Superior temporal gyrus (tissue), 1 donor: ENCODE measurements at regions not wholly inside any gene's neighbourhood (a gene's known extent, or its start where the extent isn't known, plus 50 kb on each side); places are given as distances from the start of the nearest gene placed in this dataset.
"Not testable (repeated sequence)": the region's sequence is repeated elsewhere in the genome, so short reads cannot be mapped to it uniquely, and the experiment has no call there.

Source experiments
- DNase-seq: peaks from one replicate; pipeline ENCODE4 v3.0.0-alpha.2; 2016; ENCODE audit errors: extremely low spot score

DNA sequence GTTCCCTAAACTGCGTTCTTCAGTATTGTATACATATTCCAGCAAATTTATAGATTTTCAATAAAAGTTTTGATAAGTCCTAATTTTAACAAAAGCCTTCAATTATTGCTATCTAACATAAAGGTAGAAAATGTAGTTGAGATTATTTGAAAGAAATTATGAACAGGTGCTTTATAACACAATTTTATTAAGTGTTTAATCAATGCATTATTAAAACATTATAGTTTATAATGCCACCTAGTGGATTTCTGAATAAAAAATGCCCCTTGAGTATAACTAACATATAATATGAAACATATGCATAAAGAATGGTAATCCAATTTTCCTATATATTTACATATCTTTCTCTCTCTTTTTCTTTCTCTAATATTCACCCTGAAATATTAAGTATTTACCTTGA is 515.3 kb downstream of the SLC6A15 start:
- peak; percentile 52 for DNase-seq

DNA sequence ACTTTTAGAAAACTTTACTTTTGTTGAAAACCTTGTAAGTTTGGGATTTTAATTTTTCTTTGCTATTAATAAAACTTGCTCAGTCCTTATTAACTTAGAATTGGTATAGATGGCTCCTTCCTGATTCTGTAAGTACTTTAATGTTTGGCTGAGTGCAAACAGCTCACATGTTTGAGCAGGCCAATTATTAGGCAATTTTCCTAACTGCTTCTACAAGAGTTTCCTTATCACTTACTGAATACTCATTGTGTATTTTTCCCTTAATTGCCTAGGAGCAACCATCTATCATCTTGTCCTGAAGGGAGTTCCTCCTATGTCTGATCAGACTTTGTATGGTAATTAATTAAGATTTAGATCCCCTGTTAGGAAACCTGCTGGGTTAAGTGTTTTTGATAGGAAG is 521.4 kb downstream of the SLC6A15 start:
- not testable (repeated sequence) for DNase-seq

DNA sequence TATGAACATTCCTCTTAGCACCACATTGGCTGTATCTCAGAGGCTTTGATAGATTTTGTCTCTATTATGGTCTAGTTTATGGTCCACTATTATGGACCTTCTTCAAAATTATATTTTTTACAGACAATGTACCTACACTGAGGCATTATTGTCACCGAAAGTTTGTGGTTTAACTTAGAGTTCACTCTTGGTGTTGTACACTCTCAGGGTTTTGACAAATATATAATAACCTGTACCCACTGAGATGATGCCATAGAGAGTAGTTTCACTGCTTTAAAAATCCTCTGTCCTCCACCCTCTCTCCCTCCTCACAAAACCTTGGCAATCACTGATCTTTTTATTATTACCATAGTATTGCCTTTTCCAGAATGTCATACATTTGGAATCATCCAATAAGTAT is 528.2 kb downstream of the SLC6A15 start:
- DNase-seq: no peak

DNA sequence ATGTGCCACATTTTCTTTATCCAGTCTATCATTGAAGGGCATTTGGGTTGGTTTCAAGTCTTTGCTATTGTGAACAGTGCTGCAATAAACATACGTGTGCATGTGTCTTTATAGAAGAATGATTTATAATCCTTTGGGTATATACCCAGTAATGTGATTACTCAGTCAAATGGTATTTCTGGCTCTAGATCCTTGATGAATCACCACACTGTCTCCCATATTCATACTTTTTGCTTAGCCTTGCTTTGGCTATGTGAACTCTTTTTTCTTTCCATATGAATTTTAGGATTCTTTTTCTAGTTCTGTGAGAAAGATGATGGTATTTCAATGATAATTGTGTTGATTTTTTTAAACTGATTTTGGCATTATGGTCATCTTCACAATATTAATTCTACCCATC is 530.1 kb downstream of the SLC6A15 start:
- not testable (repeated sequence) for DNase-seq

DNA sequence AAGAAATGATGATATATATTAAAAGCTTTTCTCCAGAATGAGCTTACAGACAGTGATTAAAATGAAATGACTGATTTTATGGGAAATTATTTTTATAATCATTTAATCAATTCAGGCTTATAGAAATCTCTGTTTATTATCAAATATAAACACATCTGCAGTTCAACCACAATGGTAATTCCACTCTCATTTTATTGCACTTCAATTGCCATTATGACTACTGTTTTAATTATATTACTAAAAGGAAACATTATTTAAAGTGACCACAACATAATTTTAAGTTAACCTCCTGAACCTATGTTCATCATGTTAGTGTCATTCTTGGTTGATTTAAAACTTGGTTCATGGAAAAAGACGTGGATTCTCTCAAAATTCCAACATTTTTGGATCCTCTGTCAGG is 536.3 kb downstream of the SLC6A15 start:
- DNase-seq: no peak

DNA sequence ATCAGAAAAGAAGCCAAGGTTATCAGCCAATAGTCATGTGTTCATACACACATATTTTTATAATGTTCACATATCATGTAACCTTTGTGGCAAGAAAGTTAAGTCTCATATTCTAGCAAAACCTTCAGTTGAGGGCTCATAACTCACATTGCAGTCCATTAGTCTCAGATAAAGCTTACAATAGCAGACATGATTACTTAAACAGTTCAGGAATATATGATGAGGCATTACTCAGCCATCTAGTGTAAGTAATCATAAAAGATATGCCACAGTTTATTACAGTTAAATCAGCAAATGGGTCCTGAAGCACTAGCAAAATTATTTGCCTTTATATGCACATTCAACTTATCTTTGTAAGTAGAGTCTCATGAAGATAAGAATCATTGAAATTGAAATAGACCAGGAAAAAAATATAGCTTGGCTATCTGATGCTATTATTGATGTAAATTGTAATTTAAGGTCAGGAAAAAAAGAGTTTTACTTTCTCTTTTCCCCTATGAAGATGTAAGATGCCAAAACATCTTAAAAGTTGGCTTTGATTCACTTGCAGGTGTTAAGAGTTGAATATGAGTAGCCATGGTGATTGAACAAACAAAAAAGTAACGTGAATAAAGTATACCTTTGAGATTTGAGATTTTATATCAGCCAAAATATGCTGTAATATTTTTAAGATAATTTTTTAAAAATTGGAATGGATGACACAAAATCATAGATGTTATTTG is 537.0 kb downstream of the SLC6A15 start:
- DNase-seq: no peak

DNA sequence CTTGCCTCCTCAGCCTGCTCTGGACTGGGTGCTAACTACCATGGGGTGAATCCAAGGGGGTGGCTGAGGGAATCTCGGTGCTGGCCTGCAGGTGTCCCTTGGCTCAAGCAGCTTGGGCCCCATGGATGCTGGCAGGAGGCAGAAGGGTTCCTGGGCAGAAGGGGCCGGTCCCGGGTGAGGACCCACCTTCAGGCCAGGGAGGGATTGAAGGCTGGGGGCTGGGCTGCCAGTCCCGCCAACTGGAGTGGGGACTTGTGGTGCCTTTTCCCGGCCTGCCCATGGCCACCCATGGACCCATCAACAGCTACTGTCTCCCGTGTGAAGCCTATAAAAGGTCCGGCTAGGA is 550.1 kb downstream of the SLC6A15 start:
- no peak for DNase-seq

DNA sequence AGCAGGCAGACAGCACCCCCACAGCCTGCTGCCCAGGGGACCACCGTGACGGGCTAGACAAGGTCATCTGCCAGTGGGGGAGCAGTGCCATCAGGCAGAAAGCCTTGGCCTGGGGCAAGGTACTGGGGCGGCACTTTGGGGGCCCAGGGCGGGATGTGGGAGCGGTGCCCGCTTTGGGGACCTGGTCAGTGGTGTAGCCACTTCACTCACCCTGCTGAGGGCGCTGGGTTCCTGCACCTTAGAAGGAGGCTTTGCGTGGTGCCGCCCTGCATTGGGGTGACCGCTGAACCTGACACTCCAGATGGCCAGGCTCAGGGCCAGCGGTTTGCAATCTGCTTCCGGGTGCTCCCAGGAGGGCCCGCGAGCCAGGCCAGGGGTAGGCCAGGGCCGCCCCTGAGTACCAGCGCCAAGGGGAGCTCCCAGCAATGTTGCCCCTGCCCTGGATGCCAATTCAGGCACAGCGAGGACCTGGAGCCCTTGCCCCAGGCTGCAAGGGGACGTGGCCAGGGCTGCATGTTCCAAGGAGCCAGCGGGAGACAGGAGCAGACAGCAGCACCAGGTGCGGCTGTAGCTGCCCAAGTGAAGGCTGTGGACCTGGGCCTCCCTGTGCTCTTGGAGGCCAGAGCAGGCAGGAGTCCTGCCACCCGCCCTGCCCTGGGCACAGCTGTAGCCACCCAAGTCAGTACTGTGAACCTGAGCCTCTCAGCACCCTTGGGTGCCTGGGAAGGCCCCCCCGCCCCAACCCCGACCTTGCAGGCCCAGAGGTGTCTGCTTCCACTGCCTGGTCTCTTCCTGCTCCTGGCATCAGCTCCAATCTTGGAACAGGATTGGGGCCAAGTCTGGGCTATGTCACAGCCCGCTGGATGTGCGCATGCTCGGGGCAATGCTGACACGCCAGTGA is 550.7 kb downstream of the SLC6A15 start:
- no peak for DNase-seq

DNA sequence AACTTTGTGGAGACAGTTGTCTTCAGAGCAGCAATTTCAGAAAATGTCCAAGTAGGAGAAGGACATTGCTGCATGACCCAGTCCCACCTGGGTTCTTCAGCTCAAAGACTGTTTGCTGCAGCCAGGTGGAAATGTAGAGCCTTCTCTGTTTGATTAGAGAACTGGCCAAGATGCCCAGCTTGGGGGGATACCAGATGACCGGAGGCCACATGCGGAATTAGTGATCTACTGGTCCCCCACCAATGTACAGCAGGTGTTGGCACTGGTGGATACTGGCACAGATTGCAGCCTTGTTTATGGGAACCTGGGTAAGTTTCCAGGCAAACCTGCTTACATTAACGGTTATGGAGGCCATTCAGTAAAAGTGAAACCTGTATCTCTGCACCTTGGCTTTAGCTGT is 555.3 kb downstream of the SLC6A15 start:
- no peak for DNase-seq

DNA sequence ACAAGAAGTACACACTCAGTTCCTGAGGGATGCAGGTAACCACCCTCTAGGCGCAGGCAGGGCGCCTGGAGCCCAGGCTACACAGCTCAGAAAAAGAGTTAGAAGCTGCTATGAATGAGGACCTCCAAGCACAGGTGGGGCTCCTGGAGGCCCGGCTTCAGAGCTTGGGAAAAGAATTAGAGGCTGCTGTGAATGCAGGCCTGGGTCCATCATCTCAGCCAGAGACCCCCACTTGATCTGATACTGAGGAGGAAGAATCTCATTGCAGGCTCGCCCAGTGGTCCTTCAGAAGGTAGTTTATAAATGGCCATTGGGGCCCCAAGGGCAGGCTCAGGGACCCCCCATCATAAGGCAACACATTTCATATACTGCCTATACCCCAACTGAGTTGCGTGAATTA is 556.4 kb downstream of the SLC6A15 start:
- no peak for DNase-seq

DNA sequence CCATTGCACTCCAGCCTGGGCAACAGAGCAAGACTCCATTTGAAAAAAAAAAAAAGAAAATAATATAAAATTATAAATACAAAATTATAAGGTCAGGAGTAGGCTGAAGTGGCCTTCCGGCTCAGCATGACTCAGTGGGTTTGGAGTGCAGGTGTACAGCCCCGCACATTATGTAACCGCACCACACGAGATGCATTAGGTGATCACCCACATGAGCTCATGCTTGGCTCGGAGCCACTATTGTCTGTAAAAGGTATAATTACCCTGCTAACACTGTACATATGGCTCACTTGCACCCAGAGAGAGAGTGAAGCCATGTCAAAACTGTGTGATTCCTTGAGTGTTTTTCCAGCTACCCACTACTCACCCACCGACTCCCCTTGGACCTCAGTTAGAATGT is 557.0 kb downstream of the SLC6A15 start:
- no peak for DNase-seq

DNA sequence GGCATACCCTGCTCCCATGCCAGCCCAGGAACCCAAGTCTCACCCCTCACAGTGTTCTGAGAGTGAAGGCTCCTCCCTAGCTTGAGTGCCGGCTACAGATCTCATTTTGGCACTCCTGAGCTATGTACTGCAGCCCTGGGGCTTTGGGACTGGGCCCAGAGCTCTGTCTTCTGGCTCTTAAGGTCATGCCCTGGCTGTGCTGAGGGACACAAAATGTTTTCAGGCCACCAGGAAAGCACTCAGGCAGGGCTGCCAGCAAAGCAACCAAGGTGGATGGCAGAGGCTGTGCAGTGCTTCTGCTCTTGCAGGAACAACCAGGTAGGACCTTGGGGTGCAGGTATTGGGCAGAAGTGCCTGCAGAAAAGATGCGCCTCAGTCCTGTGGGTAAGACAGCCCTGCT is 564.0 kb downstream of the SLC6A15 start:
- DNase-seq: no peak

DNA sequence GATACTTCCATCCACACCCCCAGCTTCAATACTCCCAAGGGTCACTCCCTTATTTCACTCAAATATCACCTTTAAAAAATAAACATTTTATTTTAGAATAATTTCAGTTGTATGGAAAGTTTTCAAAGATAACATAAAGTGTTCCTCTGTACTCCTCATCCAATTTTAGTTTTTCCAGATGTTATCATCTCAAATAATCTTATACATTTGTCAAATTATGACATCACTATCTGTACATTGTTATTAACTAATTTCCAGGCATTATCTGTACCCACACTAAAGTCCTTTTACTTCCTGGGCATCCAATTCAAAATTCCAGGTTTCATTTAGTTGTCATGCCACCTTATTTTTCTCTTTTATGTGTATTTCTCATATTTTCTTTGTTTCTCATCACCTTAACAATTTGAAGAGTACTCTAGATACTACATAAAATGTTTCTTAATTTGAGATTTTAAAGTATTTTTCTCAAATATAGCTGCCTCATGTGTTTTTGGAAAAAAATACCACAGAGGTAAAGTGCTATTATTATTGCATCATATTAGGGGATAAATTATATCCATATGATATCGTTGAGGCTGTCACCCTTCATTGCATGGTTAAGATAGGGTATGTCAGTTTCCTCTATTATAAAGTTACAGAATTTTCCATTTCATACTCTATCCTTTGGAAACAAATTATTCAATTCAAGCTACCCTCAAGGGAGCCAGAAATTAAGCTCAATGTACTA is 571.0 kb downstream of the SLC6A15 start:
- DNase-seq: no peak

DNA sequence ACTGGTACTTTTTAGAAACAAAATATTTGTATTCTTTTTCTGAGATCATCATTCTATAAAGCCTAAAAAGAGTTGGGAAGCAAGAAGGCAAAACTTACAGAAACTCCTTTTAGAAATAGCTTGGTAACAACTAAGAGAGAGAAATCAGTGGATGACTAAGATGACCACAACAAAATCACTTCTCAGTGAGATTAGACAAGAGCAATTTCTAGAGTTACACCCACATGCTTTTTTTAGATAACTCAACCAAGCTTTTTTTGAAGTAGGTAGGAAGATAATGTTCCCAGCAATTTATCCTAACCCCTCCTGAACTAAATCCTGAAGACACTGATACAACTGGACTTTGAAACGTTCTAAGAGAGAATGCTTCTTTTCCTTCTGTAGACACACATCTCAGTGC is 576.4 kb downstream of the SLC6A15 start:
- no peak for DNase-seq

DNA sequence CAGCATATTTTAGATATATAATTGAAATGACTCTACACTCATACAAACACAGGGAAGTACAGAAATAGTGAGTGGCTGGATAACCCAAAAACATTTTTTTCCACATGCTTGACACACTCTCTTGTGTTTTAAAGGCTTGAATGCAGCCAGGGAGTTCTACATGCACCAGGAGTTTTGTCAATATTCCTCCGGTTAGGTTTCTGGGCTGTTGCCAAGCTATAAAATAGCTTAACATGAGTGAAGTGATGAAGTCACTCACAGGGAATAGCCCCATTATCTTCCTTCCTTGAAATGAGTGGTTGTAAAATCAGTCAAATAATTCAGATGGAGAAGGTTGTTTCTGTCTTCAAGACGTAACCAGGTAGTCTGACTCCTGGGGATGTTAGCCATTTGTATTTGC is 582.7 kb downstream of the SLC6A15 start:
- DNase-seq: no peak

DNA sequence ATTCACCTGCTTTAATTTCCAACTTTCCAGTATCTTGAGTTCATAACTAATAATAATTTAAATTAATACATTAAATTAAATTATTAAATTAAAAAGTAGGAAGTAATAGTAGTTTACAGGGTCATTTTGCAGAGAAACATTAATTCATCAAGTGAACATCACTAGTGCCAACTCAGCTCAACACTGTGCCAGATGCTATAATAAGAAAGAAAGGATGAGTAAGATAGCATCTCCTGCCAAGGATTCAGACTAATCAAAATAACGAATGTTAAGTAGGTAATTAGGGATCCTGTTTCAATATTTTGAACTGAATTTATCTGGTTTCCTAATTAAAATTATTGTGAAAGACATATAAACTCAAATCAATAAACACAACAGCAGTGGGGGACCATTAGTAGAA is 596.7 kb downstream of the SLC6A15 start:
- DNase-seq: no peak

DNA sequence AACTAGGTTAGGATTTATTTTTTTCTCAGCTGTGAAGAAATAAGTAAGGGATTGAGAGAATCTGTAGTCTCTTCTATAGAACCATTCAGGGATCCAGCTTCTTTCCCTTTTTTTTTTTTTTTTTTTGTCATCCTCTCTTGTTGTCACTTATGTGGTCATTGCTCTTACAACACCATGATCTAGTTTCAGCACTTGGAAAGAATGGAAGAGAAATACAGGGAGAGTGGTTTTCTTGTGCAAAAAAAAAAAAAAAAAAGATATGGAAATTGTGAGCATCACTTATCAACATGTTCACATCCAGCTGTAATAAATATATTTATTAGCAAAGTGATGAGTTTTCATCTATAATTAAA is 599.3 kb downstream of the SLC6A15 start:
- no peak for DNase-seq

DNA sequence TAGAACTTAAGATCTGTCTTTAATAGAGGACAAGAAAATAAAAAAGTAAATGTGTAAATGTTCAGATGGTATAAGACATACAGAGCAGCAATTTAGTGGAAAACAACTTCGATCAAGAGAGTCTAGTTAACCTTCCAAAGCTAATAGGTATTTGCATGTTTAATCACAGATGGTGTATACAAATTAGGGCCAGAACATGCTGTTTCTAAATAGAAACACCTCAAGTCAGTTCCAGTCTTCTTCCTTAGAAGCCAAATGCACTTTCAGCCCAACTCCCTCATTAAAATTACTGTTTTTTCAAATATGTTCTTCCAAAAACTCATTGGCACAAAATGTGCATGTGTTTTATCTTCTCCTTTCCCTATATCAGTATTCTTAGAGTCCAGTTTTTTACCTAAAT is 604.4 kb downstream of the SLC6A15 start:
- no peak for DNase-seq

DNA sequence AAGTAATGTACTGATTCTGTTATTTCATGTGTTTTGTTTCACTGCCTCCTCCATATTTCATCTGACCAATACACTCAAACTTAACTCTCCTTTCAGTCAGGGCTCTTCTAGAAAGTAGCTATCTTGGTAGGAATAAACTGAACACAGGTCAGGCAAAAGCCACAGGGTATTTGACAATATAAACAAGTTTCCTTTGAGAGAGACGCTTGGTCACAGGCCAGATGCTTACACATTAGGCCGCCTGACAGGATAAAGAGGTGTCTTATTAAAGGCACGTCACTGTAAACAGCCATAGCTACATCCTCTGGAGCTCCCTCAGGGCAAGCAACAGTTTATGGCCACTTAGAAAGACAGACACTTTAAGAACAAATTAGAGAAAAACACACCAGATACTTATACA is 607.5 kb downstream of the SLC6A15 start:
- no peak for DNase-seq

DNA sequence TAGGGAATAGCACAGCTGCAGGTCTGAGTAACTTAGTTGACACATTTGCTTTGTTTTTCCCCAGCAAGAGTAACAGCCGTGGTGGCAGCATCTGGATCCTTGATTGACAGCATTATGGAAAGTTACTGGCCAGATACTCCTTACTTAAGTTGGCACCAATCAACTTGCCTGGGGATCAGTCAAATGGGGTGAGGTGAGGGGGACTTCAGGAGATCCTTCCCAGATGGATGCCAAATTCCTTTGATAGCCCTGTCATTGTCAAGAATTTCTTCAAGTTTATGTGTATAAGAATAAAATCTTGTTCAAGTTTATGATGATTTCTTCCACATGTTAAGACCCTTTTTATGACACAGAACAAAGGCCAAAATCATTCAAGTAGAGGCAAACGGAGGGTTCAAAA is 618.4 kb downstream of the SLC6A15 start:
- no peak for DNase-seq

DNA sequence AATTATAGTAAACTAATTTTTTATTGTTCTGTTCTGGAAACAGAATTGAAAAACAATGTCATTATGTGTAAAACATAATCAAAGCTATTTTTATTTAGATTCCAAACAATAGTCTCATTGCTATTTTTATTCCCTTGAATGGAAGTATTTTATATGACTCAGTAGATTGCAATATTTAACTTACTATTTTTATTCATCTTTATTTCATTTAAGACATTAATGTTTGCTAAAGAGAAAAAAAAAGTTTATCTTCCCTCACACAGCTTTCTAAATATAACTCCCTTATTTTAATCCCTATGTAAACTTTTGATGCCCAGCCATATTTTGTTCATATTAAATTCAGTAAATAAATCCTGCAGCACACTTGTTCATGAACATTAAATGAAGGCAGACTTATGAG is 622.4 kb downstream of the SLC6A15 start:
- no peak for DNase-seq

DNA sequence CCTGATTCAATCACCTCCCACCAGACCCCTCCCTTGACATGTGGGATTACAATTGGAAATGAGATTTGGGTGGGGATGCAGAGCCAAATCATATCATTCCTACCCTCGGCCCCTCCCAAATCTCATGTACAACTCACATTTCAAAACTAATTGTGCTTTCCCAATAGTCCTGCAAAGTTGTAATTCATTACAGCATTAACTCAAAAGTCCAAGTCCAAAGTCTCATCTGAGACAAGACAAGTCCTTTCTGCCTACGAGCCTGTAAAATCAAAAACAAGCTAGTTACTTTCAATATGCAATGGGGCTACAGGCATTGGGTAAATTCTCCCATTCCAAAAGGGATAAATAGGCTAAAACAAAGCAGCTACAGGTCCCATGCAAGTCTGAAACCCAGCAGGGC is 634.6 kb downstream of the SLC6A15 start:
- DNase-seq: no peak

DNA sequence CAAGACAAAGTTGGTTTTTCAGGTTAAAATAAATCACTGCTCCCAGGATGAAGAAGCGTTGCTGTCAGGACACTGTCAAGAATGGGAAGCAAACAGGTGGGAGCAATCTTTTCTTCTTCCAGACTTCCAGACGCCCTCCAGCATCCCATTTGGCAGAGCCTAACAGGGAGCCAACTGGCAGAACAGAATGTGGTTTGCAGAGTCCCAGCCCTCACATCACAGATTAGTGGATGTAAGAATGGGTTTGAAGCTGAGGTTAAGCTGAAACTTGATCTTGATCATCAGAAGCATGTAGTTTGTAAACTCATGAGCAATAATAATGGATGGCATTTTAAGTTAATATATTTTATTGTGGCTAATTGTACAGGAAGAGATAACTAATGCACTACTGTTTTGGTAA is 636.4 kb downstream of the SLC6A15 start:
- DNase-seq: no peak
